SK-N-SH (cell line): ENCODE measurements at regions not wholly inside any gene's neighbourhood (a gene's known extent, or its start where the extent isn't known, plus 50 kb on each side); places are given as distances from the start of the nearest gene placed in this dataset.

Source experiments
- CTCF ChIA-PET: fragments of 300-600, 350-600 bp; formaldehyde crosslinking; extraction: SDS; loops from one replicate; lab custom pipeline; 2021; lab: Yijun Ruan, JAX
- POLR2A ChIA-PET: fragments of 350-600 bp; sonication (Branson Sonifier 250); formaldehyde crosslinking; extraction: SDS; loops from one replicate; lab custom pipeline; 2020; ENCODE audit warnings: antibody characterized with exemption, inconsistent platforms; lab: Yijun Ruan, JAX
- DNase-seq: peaks from one replicate; pipeline ENCODE4 v3.0.0; 2012
- H2AFZ ChIP-seq: fragments of 200-600 bp; sonication (generic); 2 replicates; pipeline ENCODE4 v1.8.1; 2016; ENCODE audit warnings: antibody characterized with exemption, mild to moderate bottlenecking, low read depth
- H3F3A ChIP-seq: fragments of 200-600 bp; sonication (generic); replicated peaks from 2 replicates; pipeline ENCODE3; 2016; ENCODE audit warnings: antibody characterized with exemption, mild to moderate bottlenecking; ENCODE audit not compliant: insufficient read depth
- H3K27ac ChIP-seq, 2 experiments: fragments of 200-500 bp in 1 of 2; fragments of 200-600 bp in 1 of 2; sonication (Bioruptor generic) in 1 of 2; sonication (generic), shearing (Covaris generic) in 1 of 2; 2 replicates each; pipeline versions ENCODE4 v1.5.1 to v1.6.1; 2014 to 2016; ENCODE audit warnings: low read depth in 2 of 2, inconsistent platforms in 1 of 2, low read length in 1 of 2, mild to moderate bottlenecking in 1 of 2, mixed read lengths in 1 of 2
- H3K27me3 ChIP-seq: fragments of 200-600 bp; sonication (generic), shearing (Covaris generic); 2 replicates; pipeline ENCODE4 v1.6.1; 2016; ENCODE audit warnings: mixed run types; ENCODE audit not compliant: insufficient read depth
- H3K36me3 ChIP-seq, 2 experiments: fragments of 200-500 bp in 1 of 2; fragments of 200-600 bp in 1 of 2; sonication (Bioruptor generic) in 1 of 2; sonication (generic) in 1 of 2; replicated peaks in 1 of 2; 2 replicates each; pipeline versions ENCODE3 to v1.5.1; 2014 to 2016; ENCODE audit warnings: low read length in 1 of 2, mild to moderate bottlenecking in 1 of 2; ENCODE audit not compliant: insufficient read depth in 2 of 2, control insufficient read depth in 1 of 2
- H3K4me1 ChIP-seq, 2 experiments: fragments of 200-500 bp in 1 of 2; fragments of 200-600 bp in 1 of 2; sonication (Bioruptor generic) in 1 of 2; sonication (generic), shearing (Covaris generic) in 1 of 2; 2 replicates each; pipeline versions ENCODE4 v1.5.1 to v1.6.1; 2014 to 2016; ENCODE audit warnings: low read depth in 1 of 2, low read length in 1 of 2, mixed run types in 1 of 2; ENCODE audit not compliant: insufficient read depth in 2 of 2, control insufficient read depth in 1 of 2
- H3K4me2 ChIP-seq: fragments of 200-600 bp; sonication (generic), shearing (Covaris generic); 2 replicates; pipeline ENCODE4 v1.6.1; 2017; ENCODE audit warnings: mixed run types
- H3K4me3 ChIP-seq, 2 experiments: fragments of 200-500 bp in 1 of 2; fragments of 200-600 bp in 1 of 2; sonication (Bioruptor generic) in 1 of 2; sonication (generic), shearing (Covaris generic) in 1 of 2; 2 replicates each; pipeline versions ENCODE4 v1.5.1 to v1.8.1; 2014 to 2016; ENCODE audit warnings: low read depth in 2 of 2, inconsistent platforms in 1 of 2, low read length in 1 of 2, mild to moderate bottlenecking in 1 of 2, mixed read lengths in 1 of 2, moderate library complexity in 1 of 2
- H3K79me2 ChIP-seq: fragments of 200-600 bp; sonication (generic); 2 replicates; pipeline ENCODE4 v1.8.1; 2017; ENCODE audit warnings: mild to moderate bottlenecking; ENCODE audit not compliant: insufficient read depth
- H3K9ac ChIP-seq: fragments of 200-600 bp; sonication (generic); 2 replicates; pipeline ENCODE4 v1.6.1; 2017; ENCODE audit warnings: mixed run types
- H3K9me2 ChIP-seq: fragments of 200-600 bp; sonication (generic); 2 replicates; pipeline ENCODE4 v1.6.1; 2017; ENCODE audit warnings: mixed run types
- H3K9me3 ChIP-seq: fragments of 200-600 bp; sonication (generic); 2 replicates; pipeline ENCODE4 v1.6.1; 2017; ENCODE audit warnings: mixed run types, mild to moderate bottlenecking, moderate library complexity
- H4K20me1 ChIP-seq: fragments of 200-600 bp; sonication (generic); 2 replicates; pipeline ENCODE4 v1.6.1; 2017; ENCODE audit warnings: mild to moderate bottlenecking, mixed run types; ENCODE audit not compliant: insufficient read depth
- ELF1 ChIP-seq: IDR thresholded peaks from 2 replicates; pipeline ENCODE4 v1.4.0; 2012
- EP300 ChIP-seq, 2 experiments: IDR thresholded peaks; 2 replicates each; pipeline versions ENCODE4 v1.4.0 to v1.6.1; 2012; ENCODE audit warnings: borderline replicate concordance in 1 of 2, low read depth in 1 of 2, low read length in 1 of 2
- FOSL2 ChIP-seq: IDR thresholded peaks from 2 replicates; pipeline ENCODE4 v1.4.0; 2012; ENCODE audit warnings: low read depth, mild to moderate bottlenecking, moderate library complexity, borderline replicate concordance
- MXI1 ChIP-seq: IDR thresholded peaks from 2 replicates; pipeline ENCODE4 v1.6.1; 2012; ENCODE audit warnings: mild to moderate bottlenecking, low read depth, low read length, improper control_type of control experiment
- NFIC ChIP-seq: IDR thresholded peaks from 2 replicates; pipeline ENCODE4 v1.4.0; 2012; ENCODE audit warnings: borderline replicate concordance
- NRF1 ChIP-seq: IDR thresholded peaks from 2 replicates; pipeline ENCODE4 v1.6.1; 2012; ENCODE audit warnings: low read depth, mild to moderate bottlenecking, low read length
- RCOR1 ChIP-seq: fragments of 150-350 bp; IDR thresholded peaks from 2 replicates; pipeline ENCODE4 v1.6.1; 2017; ENCODE audit warnings: antibody characterized with exemption, low read length
- REST ChIP-seq: IDR thresholded peaks from 2 replicates; pipeline ENCODE4 v1.6.1; 2012; ENCODE audit warnings: mild to moderate bottlenecking, low read depth, low read length, moderate library complexity
- RFX5 ChIP-seq: IDR thresholded peaks from 2 replicates; pipeline ENCODE4 v1.6.1; 2012; ENCODE audit warnings: mild to moderate bottlenecking, improper control_type of control experiment, low read length
- RXRA ChIP-seq: IDR thresholded peaks from 2 replicates; pipeline ENCODE4 v1.4.0; 2012; ENCODE audit warnings: low read depth, mild to moderate bottlenecking, borderline replicate concordance
- SIN3A ChIP-seq: IDR thresholded peaks from 2 replicates; pipeline ENCODE4 v1.6.1; 2012; ENCODE audit warnings: low read depth, mild to moderate bottlenecking, low read length, moderate library complexity, borderline replicate concordance
- TAF1 ChIP-seq: IDR thresholded peaks from 2 replicates; pipeline ENCODE4 v1.6.1; 2012; ENCODE audit warnings: low read depth, mild to moderate bottlenecking, low read length, moderate library complexity, borderline replicate concordance
- USF1 ChIP-seq: IDR thresholded peaks from 2 replicates; pipeline ENCODE4 v1.4.0; 2012; ENCODE audit warnings: low read depth, borderline replicate concordance
- USF2 ChIP-seq: fragments of 150-350 bp; IDR thresholded peaks from 2 replicates; pipeline ENCODE4 v1.6.1; 2017; ENCODE audit warnings: antibody characterized with exemption, low read length, low read depth, borderline replicate concordance
- YY1 ChIP-seq: IDR thresholded peaks from 2 replicates; pipeline ENCODE4 v1.4.0; 2012; ENCODE audit warnings: low read depth, mild to moderate bottlenecking
- WGBS: methylation state at CpG from one replicate; pipeline ENCODE4 v1.1.6; 2017; ENCODE audit warnings: low lambda C conversion rate; 5-methylcytosine and 5-hydroxymethylcytosine counted together

GRCh38 chr4:181770971-181771370 is 472.2 kb upstream of the TENM3 start (continued):
- TF ChIP-seq FOSL2 (no peak; the same call in 1 of the 2 replicates), REST (no peak), TAF1 (no peak), USF2 (no peak)

- Histone ChIP-seq H3K9ac (no peak overlapping the region), H3K79me2 (no peaks in the 10 kb centered on the region), H3K9me3 (no peaks in the 10 kb centered on the region), H3K4me3 (no peak overlapping the region), H3K27ac (no peak overlapping the region), H3K9me2 (no peaks in the 10 kb centered on the region), H3F3A (no peaks in the 10 kb centered on the region), H3K4me1 (no peaks in the 10 kb centered on the region), H3K36me3 (no peaks in the 10 kb centered on the region), H2AFZ (no peak overlapping the region), H4K20me1 (no peaks in the 10 kb centered on the region), H3K27me3 (no peaks in the 10 kb centered on the region), H3K4me2 (no peak overlapping the region)
- WGBS = 59% methylated on average over 4 of the region's 4 CpGs
- DNase-seq = no peak
- ChIA-PET CTCF (no interaction called here), POLR2A (no interaction called here)
- TF ChIP-seq EP300 (IDR thresholded peaks at IDR 0.05; ENCODE audit: borderline replicate concordance in 1 of 2, low read depth in 1 of 2, low read length in 1 of 2) (no peak), NRF1 (no peak), RXRA (no peak), RFX5 (no peak), USF1 (no peak), SIN3A (no peak), NFIC (no peak), YY1 (no peak), RCOR1 (no peak), MXI1 (no peak), ELF1 (no peak)
Observed at GRCh38 chr4:181775298-181775697, 467.9 kb upstream of the TENM3 start.
